HG03558 (cell line): ENCODE measurements at regions not wholly inside any gene's neighbourhood (a gene's known extent, or its start where the extent isn't known, plus 50 kb on each side); places are given as distances from the start of the nearest gene placed in this dataset.

Source experiments
- ATAC-seq: cut with Tn5 transposase; IDR thresholded peaks from one replicate; pipeline ENCODE4 v1.9.1; 2021; ENCODE audit warnings: moderate number of reproducible peaks; ENCODE audit not compliant: unreplicated experiment; ENCODE audit errors: extremely low read depth

DNA sequence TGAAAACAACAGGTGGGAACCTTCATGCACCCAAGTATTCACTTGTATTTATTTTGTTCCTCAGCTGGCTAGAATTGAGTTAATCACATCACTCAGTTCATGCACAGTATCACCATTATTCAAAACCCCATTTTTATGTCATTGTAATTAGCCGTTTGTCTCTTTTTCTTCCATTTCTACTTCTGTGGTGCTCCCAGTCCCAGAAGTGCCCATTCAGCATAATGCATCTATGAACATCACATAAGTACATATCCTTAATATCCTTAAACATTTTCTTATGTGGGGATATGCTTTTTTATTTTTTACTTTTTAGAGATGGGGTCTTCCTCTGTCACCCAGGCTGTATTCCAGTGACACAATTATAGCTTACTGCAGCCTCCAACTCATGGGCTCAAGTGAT lies 510.9 kb upstream of the MGMT start:
- ATAC-seq, result no peak

- no peak for ATAC-seq
Measured at GRCh38 chr10:128957221-128957620, 509.8 kb upstream of the MGMT start.

DNA sequence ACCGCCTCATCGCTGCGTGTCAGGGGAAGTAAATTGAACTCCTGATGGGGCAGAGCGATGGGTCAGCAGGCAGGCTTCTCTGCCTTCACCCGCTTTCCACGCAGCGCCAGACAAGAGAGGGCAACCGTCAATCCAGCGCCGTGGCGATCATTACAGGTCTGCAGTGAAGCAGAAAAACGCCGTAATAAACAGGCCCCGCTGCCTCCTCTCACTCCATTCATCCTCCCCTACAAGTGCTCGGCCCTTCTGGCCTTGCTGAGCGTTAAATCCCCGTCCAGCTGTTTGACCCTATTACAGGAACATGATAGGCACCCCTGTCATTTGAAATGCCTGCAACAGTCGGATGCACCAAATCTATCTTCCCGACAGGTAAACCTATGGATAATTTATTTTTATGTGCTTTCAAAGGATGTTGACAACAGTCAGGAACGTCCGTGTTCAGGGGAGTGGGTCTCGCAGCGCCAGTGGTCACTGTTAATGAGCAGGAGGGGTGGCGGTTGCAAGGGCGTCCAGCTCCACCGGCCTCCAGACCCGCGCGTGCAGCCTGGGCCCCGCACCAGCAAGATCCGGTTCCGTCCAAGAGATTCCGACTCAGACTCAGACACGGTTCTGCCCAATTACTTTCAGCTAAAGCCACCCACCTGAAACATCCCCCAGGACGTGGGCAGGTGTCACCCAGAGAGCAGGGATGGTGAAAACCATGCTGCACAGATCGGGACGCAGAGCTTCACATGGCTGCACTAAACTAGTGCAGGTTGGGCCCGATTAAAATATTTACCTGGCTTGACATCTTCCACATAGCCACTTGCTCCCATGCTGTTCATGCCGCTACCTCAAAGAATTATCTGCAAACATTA lies 508.0 kb upstream of the MGMT start:
- no peak for ATAC-seq

DNA sequence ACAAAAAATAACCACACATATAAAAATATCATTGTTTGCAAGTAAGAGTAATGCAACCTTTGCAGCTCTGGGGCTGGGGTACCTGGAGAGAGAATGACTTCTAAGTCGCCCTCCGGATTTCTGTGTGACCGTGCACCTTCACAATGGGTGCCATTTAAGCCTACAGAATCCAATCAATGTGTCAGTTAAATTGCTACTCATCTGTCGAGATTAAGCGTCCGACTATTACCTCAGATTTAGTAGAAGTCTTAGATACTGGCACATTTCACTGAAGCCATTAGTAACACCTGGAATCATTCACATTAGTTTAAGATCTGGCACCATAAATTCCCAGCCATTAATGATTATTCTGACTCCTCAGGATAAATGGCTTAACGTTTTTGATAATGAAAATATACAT lies 507.3 kb upstream of the MGMT start:
- ATAC-seq, result no peak

- no peak for ATAC-seq
Measured at GRCh38 chr10:128960517-128960916, 506.5 kb upstream of the MGMT start.

DNA sequence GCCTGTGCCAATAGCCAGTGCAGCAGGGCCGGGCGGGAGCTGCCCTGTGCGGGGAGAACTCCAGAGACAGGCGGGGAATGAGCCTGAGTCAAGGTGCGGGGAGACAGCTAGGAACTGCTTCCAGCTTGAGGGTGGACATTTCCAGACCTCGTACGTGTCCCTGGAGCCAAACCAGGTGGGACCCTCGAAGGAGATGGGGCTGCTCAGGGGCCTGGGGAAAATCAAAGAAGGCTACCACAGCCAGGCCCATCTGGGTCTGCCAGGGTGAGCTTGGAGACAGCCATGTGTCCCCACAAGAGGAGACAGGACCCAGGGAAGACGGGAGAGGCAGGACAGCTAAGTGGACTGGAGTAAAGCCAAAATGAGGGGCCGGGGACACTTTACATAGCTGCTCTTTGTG lies 504.9 kb upstream of the MGMT start:
- ATAC-seq, result no peak

DNA sequence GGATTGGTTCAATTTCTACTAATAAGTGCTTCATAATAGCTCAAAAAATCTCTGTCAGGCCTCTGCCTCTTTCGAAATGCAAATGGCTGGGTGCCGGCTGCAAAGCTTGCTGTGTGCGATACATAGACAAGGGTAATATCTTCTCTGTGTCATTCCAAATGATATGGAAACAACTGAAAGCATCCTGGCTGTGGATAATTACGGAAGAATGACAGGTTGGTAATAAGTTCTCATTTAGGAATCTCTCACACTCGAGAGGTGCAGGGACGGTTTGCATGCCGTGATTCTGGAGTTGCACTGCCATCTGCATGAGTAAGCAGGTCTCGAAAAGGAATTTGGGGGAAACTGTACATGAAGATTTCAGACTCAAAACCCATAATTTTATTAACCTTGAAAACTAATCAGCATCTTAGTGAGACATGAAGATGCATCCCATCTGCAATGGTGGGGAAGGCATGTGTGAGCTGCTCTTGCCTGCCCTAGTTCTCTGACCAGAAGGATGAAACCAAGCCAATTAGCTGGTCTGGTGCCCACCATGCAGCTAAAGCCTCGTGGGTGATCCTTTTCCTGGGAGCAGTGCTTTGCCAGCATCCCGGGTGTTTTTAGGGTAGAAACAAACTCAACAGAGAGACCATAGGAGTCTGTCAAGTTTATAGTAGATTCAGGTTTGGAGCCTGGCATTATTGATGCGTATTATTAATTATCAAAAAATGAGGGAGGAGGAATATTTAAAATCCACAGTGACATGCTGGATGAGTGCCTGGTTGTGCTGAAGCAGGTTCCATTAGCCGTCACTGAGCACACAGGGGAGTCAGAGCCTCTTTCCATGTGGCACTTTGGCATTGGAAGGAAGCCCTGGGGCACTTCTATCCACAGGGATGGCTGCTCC lies 503.6 kb upstream of the MGMT start:
- ATAC-seq, result no peak

DNA sequence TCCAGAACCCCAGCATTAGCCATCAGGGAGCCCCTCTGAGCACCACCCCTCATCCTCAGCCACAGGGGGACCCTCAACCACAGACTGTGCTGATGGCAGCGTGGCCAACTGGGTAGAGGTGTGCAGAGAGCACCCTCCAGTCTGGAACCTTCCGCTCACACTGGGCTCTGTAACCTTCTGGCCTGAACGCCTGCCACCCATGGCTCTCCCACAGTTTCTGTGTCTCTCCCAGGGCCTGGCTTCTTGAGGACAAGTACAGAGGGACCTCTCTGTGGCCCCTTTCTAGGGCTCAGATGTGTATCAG lies 503.0 kb upstream of the MGMT start:
- no peak for ATAC-seq

- no peak for ATAC-seq
Measured at GRCh38 chr10:128967980-128968756, 498.9 kb upstream of the MGMT start.

DNA sequence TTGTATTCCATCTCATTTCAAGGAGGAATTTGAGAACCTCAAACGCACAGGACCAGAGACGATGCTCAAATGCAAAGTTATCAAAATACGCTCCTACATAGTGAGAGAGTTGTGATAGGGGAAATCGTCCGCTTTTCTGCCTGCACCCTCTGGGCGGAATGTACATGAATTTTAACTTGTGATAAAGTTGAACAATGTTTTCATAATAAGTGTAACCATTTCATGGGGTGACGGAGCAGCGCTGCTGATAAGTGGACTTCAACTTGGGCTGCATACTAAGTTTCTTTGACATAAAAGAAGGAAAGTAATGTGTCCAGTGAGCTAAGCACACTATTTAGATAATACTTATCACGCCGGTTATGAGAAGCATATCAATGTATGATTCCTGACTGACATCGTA lies 497.5 kb upstream of the MGMT start:
- no peak for ATAC-seq

- ATAC-seq, result no peak
Measured at GRCh38 chr10:128971374-128972035, 495.5 kb upstream of the MGMT start.

DNA sequence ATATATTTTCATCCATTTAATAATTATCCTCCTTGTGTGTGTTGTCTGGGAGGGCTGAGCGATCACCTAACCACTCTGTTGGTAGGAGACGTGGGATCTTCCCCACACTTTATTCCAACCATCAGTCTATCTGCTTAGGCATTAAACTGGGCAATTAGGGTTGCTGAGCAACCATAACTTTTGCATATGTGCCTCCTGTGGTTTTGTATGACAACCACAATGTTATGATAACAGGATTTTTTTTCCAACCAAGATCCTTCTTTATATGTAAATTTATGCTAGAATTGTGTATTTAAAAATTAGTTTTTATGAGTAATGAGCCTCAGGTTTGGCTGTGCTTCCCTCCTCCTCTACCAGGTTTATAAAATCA lies 495.0 kb upstream of the MGMT start:
- ATAC-seq, result no peak

DNA sequence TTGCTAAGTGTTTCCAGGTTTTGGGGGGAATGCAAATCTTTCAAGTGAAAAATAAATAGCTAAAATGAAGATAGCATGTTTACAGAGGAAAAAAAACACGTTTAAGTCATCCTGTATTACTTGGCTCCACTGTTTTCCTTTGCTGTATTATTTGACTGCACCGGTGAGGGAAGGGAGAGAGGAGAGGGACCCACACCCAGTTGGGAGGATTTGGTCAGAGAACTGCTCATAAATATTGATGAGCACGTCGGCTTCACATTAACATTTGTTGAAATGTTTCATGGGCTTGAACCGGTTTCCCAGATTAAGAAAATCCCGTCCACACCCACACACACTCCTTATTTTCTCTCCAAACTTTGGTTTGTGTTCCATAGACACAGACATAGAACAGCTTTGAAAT lies 493.8 kb upstream of the MGMT start:
- ATAC-seq, result no peak

GRCh38 chr10:128976856-128977255 lies 490.2 kb upstream of the MGMT start:
- no peak for ATAC-seq

GRCh38 chr10:128978211-128978610 lies 488.8 kb upstream of the MGMT start:
- no peak for ATAC-seq

- no peak for ATAC-seq
Measured at GRCh38 chr10:128979405-128979804, 487.6 kb upstream of the MGMT start.

- no peak for ATAC-seq
Measured at GRCh38 chr10:128981251-128981650, 485.8 kb upstream of the MGMT start.

GRCh38 chr10:128981881-128982615 lies 485.0 kb upstream of the MGMT start:
- no peak for ATAC-seq

DNA sequence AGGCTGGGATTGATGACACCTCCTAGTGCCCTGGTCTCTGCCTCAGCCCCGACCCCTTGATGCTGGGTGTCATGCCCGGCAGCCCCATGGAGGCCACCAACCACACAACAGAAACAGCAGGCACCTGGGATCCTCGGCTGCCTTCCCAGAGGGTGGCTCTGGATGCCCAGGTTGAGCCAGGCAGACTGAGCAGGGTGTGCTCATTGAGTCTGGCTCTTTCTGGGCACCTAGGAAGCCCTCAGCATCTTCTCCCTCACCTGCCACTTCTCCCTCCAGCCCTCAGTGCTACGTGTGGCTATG lies 484.5 kb upstream of the MGMT start:
- no peak for ATAC-seq

GRCh38 chr10:128985036-128985435 lies 482.0 kb upstream of the MGMT start:
- ATAC-seq, result no peak
